Upper lobe of left lung (tissue), 4 donors: ENCODE measurements at regions not wholly inside any gene's neighbourhood (a gene's known extent, or its start where the extent isn't known, plus 50 kb on each side); places are given as distances from the start of the nearest gene placed in this dataset.

Experiments used
- POLR2AphosphoS5 ChIP-seq, 2 donors: sonication (generic); formaldehyde crosslinking; IDR thresholded peaks; one replicate each; pipeline ENCODE4 v1.5.1; 2017; ENCODE audit warnings: antibody characterized with exemption in 2 of 2
- TF ChIP-seq, protein P1 (sequence below), 6 experiments: fragments of 450-650 bp in 4 of 6; fragments of 200-600 bp in 2 of 6; sonication (generic) in 2 of 6; IDR thresholded peaks; one replicate each; pipeline ENCODE4 v1.5.1; 2016 to 2019; ENCODE audit warnings: antibody characterized with exemption in 6 of 6

DNA sequence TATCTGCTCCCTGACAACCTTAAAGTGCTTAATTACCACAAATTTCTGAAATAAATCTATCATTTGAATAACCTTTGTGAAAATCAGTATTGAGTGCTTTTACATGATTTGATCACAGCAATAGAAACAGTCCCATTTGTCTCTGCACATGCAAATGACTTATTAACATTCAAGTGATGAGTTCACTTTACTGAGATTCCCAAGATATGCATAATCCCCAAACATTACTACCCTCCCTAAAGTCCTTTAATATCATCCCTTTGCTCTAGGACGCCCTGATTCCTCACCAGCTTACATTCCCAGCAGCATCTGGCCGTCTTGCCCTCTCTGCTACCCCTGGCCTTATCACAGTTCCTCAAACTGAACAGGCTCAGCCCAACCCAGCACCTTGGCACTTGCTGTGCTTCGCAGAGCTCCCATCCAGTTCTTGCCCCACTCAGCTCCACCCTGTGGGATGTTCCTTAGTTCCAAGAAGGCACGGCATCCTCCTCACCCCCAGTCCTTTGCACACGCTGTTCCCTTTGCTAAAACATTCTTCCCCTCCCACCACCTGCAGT, 347.5 kb downstream of the PREX1 start:
- TF ChIP-seq, protein P1, sequence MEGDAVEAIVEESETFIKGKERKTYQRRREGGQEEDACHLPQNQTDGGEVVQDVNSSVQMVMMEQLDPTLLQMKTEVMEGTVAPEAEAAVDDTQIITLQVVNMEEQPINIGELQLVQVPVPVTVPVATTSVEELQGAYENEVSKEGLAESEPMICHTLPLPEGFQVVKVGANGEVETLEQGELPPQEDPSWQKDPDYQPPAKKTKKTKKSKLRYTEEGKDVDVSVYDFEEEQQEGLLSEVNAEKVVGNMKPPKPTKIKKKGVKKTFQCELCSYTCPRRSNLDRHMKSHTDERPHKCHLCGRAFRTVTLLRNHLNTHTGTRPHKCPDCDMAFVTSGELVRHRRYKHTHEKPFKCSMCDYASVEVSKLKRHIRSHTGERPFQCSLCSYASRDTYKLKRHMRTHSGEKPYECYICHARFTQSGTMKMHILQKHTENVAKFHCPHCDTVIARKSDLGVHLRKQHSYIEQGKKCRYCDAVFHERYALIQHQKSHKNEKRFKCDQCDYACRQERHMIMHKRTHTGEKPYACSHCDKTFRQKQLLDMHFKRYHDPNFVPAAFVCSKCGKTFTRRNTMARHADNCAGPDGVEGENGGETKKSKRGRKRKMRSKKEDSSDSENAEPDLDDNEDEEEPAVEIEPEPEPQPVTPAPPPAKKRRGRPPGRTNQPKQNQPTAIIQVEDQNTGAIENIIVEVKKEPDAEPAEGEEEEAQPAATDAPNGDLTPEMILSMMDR (IDR thresholded peaks at IDR 0.05): no peak
- no peak for TF ChIP-seq POLR2AphosphoS5 (IDR thresholded peaks at IDR 0.05)
